Kidney (tissue), 13 donors: ENCODE measurements at regions not wholly inside any gene's neighbourhood (a gene's known extent, or its start where the extent isn't known, plus 50 kb on each side); places are given as distances from the start of the nearest gene placed in this dataset.

Source experiments
- DNase-seq, 5 donors: peaks; one replicate each; pipeline ENCODE4 v3.0.0-alpha.2; 2013 to 2020
- FAIRE-seq: peaks from 2 replicates; lab custom pipeline; 2012; peaks lifted over from hg19 to GRCh38; lab: Jason Lieb, UNC
- H3K27ac ChIP-seq, 2 donors: one replicate each; pipeline ENCODE4 v1.7.0; 2013; ENCODE audit warnings: low read depth in 2 of 2, low read length in 2 of 2, inconsistent platforms in 1 of 2
- H3K27me3 ChIP-seq: one replicate; pipeline ENCODE4 v1.7.1; 2013; ENCODE audit warnings: low read length, inconsistent platforms; ENCODE audit not compliant: control insufficient read depth, insufficient read depth
- H3K36me3 ChIP-seq, 3 donors: one replicate each; pipeline versions ENCODE4 v1.7.0 to v1.7.1; 2013; ENCODE audit warnings: low read length in 3 of 3, control low read depth in 1 of 3, inconsistent platforms in 1 of 3; ENCODE audit not compliant: insufficient read depth in 3 of 3, control insufficient read depth in 2 of 3
- H3K4me1 ChIP-seq, 3 donors: one replicate each; pipeline versions ENCODE4 v1.7.0 to v1.7.1; 2013; ENCODE audit warnings: low read length in 3 of 3, inconsistent platforms in 1 of 3, low read depth in 1 of 3; ENCODE audit not compliant: control insufficient read depth in 2 of 3, insufficient read depth in 2 of 3
- H3K4me3 ChIP-seq, 3 donors: one replicate each; pipeline versions ENCODE4 v1.7.0 to v1.8.1; 2013; ENCODE audit warnings: low read length in 3 of 3, control low read depth in 1 of 3, inconsistent platforms in 1 of 3
- H3K9ac ChIP-seq, 3 donors: one replicate each; pipeline versions ENCODE4 v1.7.0 to v1.7.1; 2013; ENCODE audit warnings: low read length in 3 of 3, control low read depth in 1 of 3, inconsistent platforms in 1 of 3
- H3K9me3 ChIP-seq, 3 donors: one replicate each; pipeline versions ENCODE4 v1.7.0 to v1.7.1; 2013; ENCODE audit warnings: low read length in 3 of 3, control low read depth in 1 of 3, inconsistent platforms in 1 of 3; ENCODE audit not compliant: control insufficient read depth in 2 of 3, insufficient read depth in 1 of 3
- intact Hi-C: fragments of 100-400 bp; cut with DNase I; formaldehyde crosslinking; loops from one replicate; pipeline ENCODE4 v1.11.1; 2022
- TF ChIP-seq, protein P1 (sequence below): IDR thresholded peaks from 3 replicates; pipeline ENCODE4 v1.5.1; 2012; ENCODE audit warnings: mild to moderate bottlenecking, moderate library complexity, borderline replicate concordance; ENCODE audit not compliant: insufficient read depth; ENCODE audit errors: extremely low read depth
- donor health status: control.
- donor health status: control.
- donor health status: control.
- donor health status: control.
- donor health status: control.
- donor health status: DM: yes; HTN: yes; CAD: no.
- donor health status: Normal renal cell carcinoma (clear cell type).

DNA sequence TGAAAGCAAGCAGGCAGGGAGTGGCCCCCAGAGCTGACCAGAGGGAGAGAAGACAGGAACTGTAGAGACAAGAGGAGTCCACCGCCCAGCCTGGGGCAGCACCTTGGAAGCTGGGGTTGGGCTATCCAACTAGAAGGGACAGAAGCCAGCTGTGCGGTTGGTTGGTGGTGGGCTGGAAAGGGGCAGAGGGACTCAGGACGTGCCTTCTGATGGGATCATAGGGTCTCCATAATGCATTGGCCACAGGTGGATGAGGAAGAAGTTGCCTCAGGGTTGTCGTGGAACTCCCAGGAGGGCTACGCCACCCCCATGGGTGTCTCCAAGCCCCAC lies 114.0 kb upstream of the RET start:
- DNase-seq (peak in 1 of 5 donors; percentile 46), FAIRE-seq (no peak)
- Histone ChIP-seq H3K4me3 (no peak overlapping the region), H3K27ac (no peak overlapping the region), H3K36me3 (no peaks in the 10 kb centered on the region), H3K27me3 (no peaks in the 10 kb centered on the region), H3K4me1 (no peaks in the 10 kb centered on the region), H3K9ac (no peak overlapping the region), H3K9me3 (no peaks in the 10 kb centered on the region)
- intact Hi-C loops: no loop called here
- TF ChIP-seq, protein P1, sequence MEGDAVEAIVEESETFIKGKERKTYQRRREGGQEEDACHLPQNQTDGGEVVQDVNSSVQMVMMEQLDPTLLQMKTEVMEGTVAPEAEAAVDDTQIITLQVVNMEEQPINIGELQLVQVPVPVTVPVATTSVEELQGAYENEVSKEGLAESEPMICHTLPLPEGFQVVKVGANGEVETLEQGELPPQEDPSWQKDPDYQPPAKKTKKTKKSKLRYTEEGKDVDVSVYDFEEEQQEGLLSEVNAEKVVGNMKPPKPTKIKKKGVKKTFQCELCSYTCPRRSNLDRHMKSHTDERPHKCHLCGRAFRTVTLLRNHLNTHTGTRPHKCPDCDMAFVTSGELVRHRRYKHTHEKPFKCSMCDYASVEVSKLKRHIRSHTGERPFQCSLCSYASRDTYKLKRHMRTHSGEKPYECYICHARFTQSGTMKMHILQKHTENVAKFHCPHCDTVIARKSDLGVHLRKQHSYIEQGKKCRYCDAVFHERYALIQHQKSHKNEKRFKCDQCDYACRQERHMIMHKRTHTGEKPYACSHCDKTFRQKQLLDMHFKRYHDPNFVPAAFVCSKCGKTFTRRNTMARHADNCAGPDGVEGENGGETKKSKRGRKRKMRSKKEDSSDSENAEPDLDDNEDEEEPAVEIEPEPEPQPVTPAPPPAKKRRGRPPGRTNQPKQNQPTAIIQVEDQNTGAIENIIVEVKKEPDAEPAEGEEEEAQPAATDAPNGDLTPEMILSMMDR: no peak

DNA sequence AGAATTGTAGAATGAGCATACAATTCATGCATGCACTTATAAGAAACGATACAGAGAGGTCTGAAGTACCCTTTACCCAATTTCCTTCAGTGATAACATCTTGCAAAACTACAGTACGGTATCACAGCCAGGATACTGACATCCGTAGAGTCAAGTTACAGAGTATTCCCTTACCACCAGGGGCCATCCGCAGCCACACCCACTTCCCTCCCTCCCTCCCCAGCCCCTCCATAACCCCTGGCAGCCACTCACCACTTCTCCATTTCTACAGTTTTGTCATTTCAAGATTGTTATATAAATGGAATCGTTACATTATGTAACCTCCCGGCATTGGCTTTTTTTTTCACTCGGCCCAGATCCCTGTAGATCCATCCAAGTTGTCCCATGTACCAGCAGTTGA lies 113.6 kb upstream of the RET start:
- DNase-seq: peak in 1 of 5 donors; percentile 20
- no peaks in the 10 kb centered on the region for H3K9me3 ChIP-seq
- intact Hi-C loops: no loop called here
- H3K36me3 ChIP-seq: no peaks in the 10 kb centered on the region
- no peak overlapping the region for H3K9ac ChIP-seq
- FAIRE-seq: no peak
- TF ChIP-seq, protein P1: no peak
- no peak overlapping the region for H3K27ac ChIP-seq
- H3K4me3 ChIP-seq: no peak overlapping the region
- H3K4me1 ChIP-seq: no peaks in the 10 kb centered on the region
- H3K27me3 ChIP-seq: no peaks in the 10 kb centered on the region

DNA sequence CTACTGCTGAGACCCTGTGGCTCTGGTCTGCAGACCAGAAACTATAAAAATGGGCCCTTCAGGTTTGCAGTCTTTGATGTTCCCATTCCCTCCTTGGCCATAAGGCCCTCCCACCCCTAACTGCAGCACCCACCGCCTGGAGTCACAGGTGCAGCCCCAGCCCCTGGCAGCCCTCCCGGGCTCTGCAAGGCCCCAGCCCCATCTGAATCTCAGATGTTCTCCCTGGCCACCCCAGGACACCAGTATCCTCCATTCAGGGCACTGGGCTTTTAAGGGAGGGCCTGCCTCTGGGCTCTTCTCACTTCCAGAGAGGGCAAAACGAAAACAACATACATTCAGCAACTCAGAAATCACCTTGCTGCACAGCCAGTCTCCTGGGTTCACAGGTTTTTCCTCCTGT lies 107.7 kb upstream of the RET start:
- intact Hi-C loops: no loop called here
- TF ChIP-seq, protein P1: no peak

DNA sequence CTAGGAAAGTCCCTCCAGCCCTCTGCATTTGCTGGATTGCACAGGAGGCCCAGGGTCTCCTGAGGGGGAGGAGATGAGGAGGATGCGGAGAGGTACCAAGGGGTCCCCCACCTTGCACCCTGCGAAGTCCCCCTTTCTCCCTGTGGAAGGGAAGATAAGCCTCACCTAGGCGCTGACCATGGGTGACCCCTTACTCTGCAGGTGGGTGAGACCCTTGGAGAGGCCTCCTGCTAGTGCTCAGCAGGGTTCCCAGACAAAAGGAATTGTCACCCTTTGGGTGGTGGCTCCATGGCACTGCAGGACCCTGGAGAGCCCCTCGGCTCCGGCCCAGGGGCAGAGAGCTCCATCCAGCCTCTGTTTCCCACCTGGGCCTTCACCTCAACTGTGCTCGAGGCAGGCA lies 107.0 kb upstream of the RET start:
- intact Hi-C loops: no loop called here
- Histone ChIP-seq H3K36me3 (no peaks in the 10 kb centered on the region), H3K9me3 (no peaks in the 10 kb centered on the region), H3K4me3 (no peak overlapping the region), H3K4me1 (no peaks in the 10 kb centered on the region), H3K27me3 (no peaks in the 10 kb centered on the region), H3K27ac (no peak overlapping the region), H3K9ac (no peak overlapping the region)
- TF ChIP-seq, protein P1: no peak
- peak in 1 of 5 donors; percentile 39 for DNase-seq
- no peak for FAIRE-seq

More for the DNA sequence above, 107.7 kb upstream of the RET start:
- H3K4me1 ChIP-seq: no peaks in the 10 kb centered on the region
- no peak overlapping the region for H3K4me3 ChIP-seq
- no peak overlapping the region for H3K9ac ChIP-seq
- H3K36me3 ChIP-seq: no peaks in the 10 kb centered on the region
- DNase-seq (peak in 1 of 5 donors; percentile 32), FAIRE-seq (no peak)
- H3K27me3 ChIP-seq: no peaks in the 10 kb centered on the region
- no peak overlapping the region for H3K27ac ChIP-seq
- H3K9me3 ChIP-seq: no peaks in the 10 kb centered on the region
